Activated T-cell treated with anti-CD3 and anti-CD28 coated beads, Interleukin-2, amount 50 U/mL, for 24 hours (primary cell): ENCODE measurements at regions not wholly inside any gene's neighbourhood (a gene's known extent, or its start where the extent isn't known, plus 50 kb on each side); places are given as distances from the start of the nearest gene placed in this dataset.

Source experiments
- DNase-seq: peaks from one replicate; pipeline ENCODE4 v3.0.0-alpha.2; 2020
- H3K27ac Mint-ChIP-seq: 2 replicates; pipeline ENCODE4 v1.8.0; 2020; ENCODE audit warnings: mild to moderate bottlenecking, mixed read lengths
- H3K27me3 Mint-ChIP-seq: 2 replicates; pipeline ENCODE4 v1.8.0; 2020; ENCODE audit warnings: mixed read lengths
- H3K36me3 Mint-ChIP-seq: 2 replicates; pipeline ENCODE4 v1.8.0; 2020; ENCODE audit warnings: low read depth, mixed read lengths
- H3K4me1 Mint-ChIP-seq: 2 replicates; pipeline ENCODE4 v1.8.0; 2020; ENCODE audit warnings: low read depth, mixed read lengths
- H3K4me3 Mint-ChIP-seq: 2 replicates; pipeline ENCODE4 v1.8.0; 2020; ENCODE audit warnings: mild to moderate bottlenecking, moderate library complexity, mixed read lengths
- H3K9me3 Mint-ChIP-seq: 2 replicates; pipeline ENCODE4 v1.8.0; 2020; ENCODE audit warnings: mixed read lengths

GRCh38 chr10:47136866-47137265 lies 163.1 kb upstream of the GDF10 start:
- H3K4me1 Mint-ChIP-seq = peaks cover 6% of the 10 kb centered on the region
- no peak overlapping the region for H3K27ac Mint-ChIP-seq
- no peaks in the 10 kb centered on the region for H3K36me3 Mint-ChIP-seq

GRCh38 chr10:47137311-47137851 lies 162.6 kb upstream of the GDF10 start:
- Mint-ChIP-seq H3K36me3 (no peaks in the 10 kb centered on the region), H3K9me3 (no peaks in the 10 kb centered on the region), H3K27me3 (no peaks in the 10 kb centered on the region), H3K4me3 (no peak overlapping the region), H3K27ac (no peak overlapping the region), H3K4me1 (peaks cover 6% of the 10 kb centered on the region)
- DNase-seq = no peak

More at GRCh38 chr10:47136866-47137265, 163.1 kb upstream of the GDF10 start:
- DNase-seq = no peak
- H3K9me3 Mint-ChIP-seq = no peaks in the 10 kb centered on the region
- no peak overlapping the region for H3K4me3 Mint-ChIP-seq
- H3K27me3 Mint-ChIP-seq = no peaks in the 10 kb centered on the region

- Mint-ChIP-seq H3K4me3 (no peak overlapping the region), H3K36me3 (no peaks in the 10 kb centered on the region), H3K27ac (no peak overlapping the region), H3K27me3 (no peaks in the 10 kb centered on the region), H3K4me1 (peaks cover 2% of the 10 kb centered on the region), H3K9me3 (no peaks in the 10 kb centered on the region)
- DNase-seq = no peak
Measured at GRCh38 chr10:47139121-47139520, 160.9 kb upstream of the GDF10 start.

- H3K36me3 Mint-ChIP-seq = no peaks in the 10 kb centered on the region
- no peaks in the 10 kb centered on the region for H3K9me3 Mint-ChIP-seq
- H3K27me3 Mint-ChIP-seq = no peaks in the 10 kb centered on the region
- DNase-seq = no peak
- no peak overlapping the region for H3K4me3 Mint-ChIP-seq
- H3K4me1 Mint-ChIP-seq = peaks cover 12% of the 10 kb centered on the region
- H3K27ac Mint-ChIP-seq = no peak overlapping the region
Measured at GRCh38 chr10:47140761-47141348, 159.1 kb upstream of the GDF10 start.

- H3K9me3 Mint-ChIP-seq = no peaks in the 10 kb centered on the region
- H3K27ac Mint-ChIP-seq = no peak overlapping the region
- H3K27me3 Mint-ChIP-seq = no peaks in the 10 kb centered on the region
- H3K4me1 Mint-ChIP-seq = peaks cover 13% of the 10 kb centered on the region
- H3K36me3 Mint-ChIP-seq = no peaks in the 10 kb centered on the region
- no peak overlapping the region for H3K4me3 Mint-ChIP-seq
- no peak for DNase-seq
Measured at GRCh38 chr10:47141349-47141748, 158.6 kb upstream of the GDF10 start.

GRCh38 chr10:47143072-47143471 lies 156.9 kb upstream of the GDF10 start:
- H3K27ac Mint-ChIP-seq = no peak overlapping the region
- no peak overlapping the region for H3K4me3 Mint-ChIP-seq
- no peak for DNase-seq
- peaks cover 13% of the 10 kb centered on the region for H3K4me1 Mint-ChIP-seq
- no peaks in the 10 kb centered on the region for H3K9me3 Mint-ChIP-seq
- no peaks in the 10 kb centered on the region for H3K36me3 Mint-ChIP-seq
- no peaks in the 10 kb centered on the region for H3K27me3 Mint-ChIP-seq

GRCh38 chr10:47143473-47143872 lies 156.5 kb upstream of the GDF10 start:
- no peak overlapping the region for H3K4me3 Mint-ChIP-seq

GRCh38 chr10:47144525-47144924 lies 155.5 kb upstream of the GDF10 start:
- Mint-ChIP-seq H3K27ac (peak overlapping the region; percentile 9), H3K36me3 (no peaks in the 10 kb centered on the region), H3K9me3 (no peaks in the 10 kb centered on the region), H3K27me3 (no peaks in the 10 kb centered on the region), H3K4me1 (peaks cover 13% of the 10 kb centered on the region), H3K4me3 (no peak overlapping the region)
- DNase-seq = no peak

More at GRCh38 chr10:47143473-47143872, 156.5 kb upstream of the GDF10 start:
- no peaks in the 10 kb centered on the region for H3K9me3 Mint-ChIP-seq
- no peak for DNase-seq
- H3K4me1 Mint-ChIP-seq = peaks cover 13% of the 10 kb centered on the region
- H3K36me3 Mint-ChIP-seq = no peaks in the 10 kb centered on the region
- no peak overlapping the region for H3K27ac Mint-ChIP-seq
- H3K27me3 Mint-ChIP-seq = no peaks in the 10 kb centered on the region

GRCh38 chr10:47145290-47145934 lies 154.6 kb upstream of the GDF10 start:
- H3K36me3 Mint-ChIP-seq = no peaks in the 10 kb centered on the region
- H3K4me3 Mint-ChIP-seq = no peak overlapping the region
- no peaks in the 10 kb centered on the region for H3K27me3 Mint-ChIP-seq
- no peak for DNase-seq
- H3K27ac Mint-ChIP-seq = peak overlapping the region; percentile 81
- H3K4me1 Mint-ChIP-seq = peaks cover 13% of the 10 kb centered on the region
- no peaks in the 10 kb centered on the region for H3K9me3 Mint-ChIP-seq

- peaks cover 13% of the 10 kb centered on the region for H3K4me1 Mint-ChIP-seq
- no peak overlapping the region for H3K4me3 Mint-ChIP-seq
- H3K27me3 Mint-ChIP-seq = no peaks in the 10 kb centered on the region
- H3K9me3 Mint-ChIP-seq = no peaks in the 10 kb centered on the region
- H3K36me3 Mint-ChIP-seq = no peaks in the 10 kb centered on the region
- no peak for DNase-seq
- no peak overlapping the region for H3K27ac Mint-ChIP-seq
Measured at GRCh38 chr10:47146572-47146971, 153.4 kb upstream of the GDF10 start.

- H3K27ac Mint-ChIP-seq = no peak overlapping the region
- peaks cover 13% of the 10 kb centered on the region for H3K4me1 Mint-ChIP-seq
- no peak overlapping the region for H3K4me3 Mint-ChIP-seq
- no peaks in the 10 kb centered on the region for H3K9me3 Mint-ChIP-seq
- no peak for DNase-seq
- no peaks in the 10 kb centered on the region for H3K36me3 Mint-ChIP-seq
- H3K27me3 Mint-ChIP-seq = no peaks in the 10 kb centered on the region
Measured at GRCh38 chr10:47147186-47147585, 152.8 kb upstream of the GDF10 start.

- H3K36me3 Mint-ChIP-seq = no peaks in the 10 kb centered on the region
- H3K27me3 Mint-ChIP-seq = no peaks in the 10 kb centered on the region
- H3K9me3 Mint-ChIP-seq = peaks cover 17% of the 10 kb centered on the region
- DNase-seq = no peak
- no peak overlapping the region for H3K27ac Mint-ChIP-seq
- H3K4me3 Mint-ChIP-seq = no peak overlapping the region
- peaks cover 15% of the 10 kb centered on the region for H3K4me1 Mint-ChIP-seq
Measured at GRCh38 chr10:47150581-47150980, 149.4 kb upstream of the GDF10 start.

- H3K4me3 Mint-ChIP-seq = no peak overlapping the region
- no peak overlapping the region for H3K27ac Mint-ChIP-seq
- no peaks in the 10 kb centered on the region for H3K27me3 Mint-ChIP-seq
- peaks cover 27% of the 10 kb centered on the region for H3K9me3 Mint-ChIP-seq
- DNase-seq = no peak
- H3K4me1 Mint-ChIP-seq = peaks cover 11% of the 10 kb centered on the region
- H3K36me3 Mint-ChIP-seq = no peaks in the 10 kb centered on the region
Measured at GRCh38 chr10:47151920-47152319, 148.1 kb upstream of the GDF10 start.

GRCh38 chr10:47152861-47153349 lies 147.1 kb upstream of the GDF10 start:
- no peak overlapping the region for H3K27ac Mint-ChIP-seq

GRCh38 chr10:47154762-47155161 lies 145.2 kb upstream of the GDF10 start:
- no peak overlapping the region for H3K27ac Mint-ChIP-seq
- DNase-seq = no peak
- H3K4me3 Mint-ChIP-seq = no peak overlapping the region
- H3K36me3 Mint-ChIP-seq = no peaks in the 10 kb centered on the region
- H3K4me1 Mint-ChIP-seq = peaks cover 11% of the 10 kb centered on the region
- peaks cover 27% of the 10 kb centered on the region for H3K9me3 Mint-ChIP-seq
- H3K27me3 Mint-ChIP-seq = no peaks in the 10 kb centered on the region

More at GRCh38 chr10:47152861-47153349, 147.1 kb upstream of the GDF10 start:
- Mint-ChIP-seq H3K36me3 (no peaks in the 10 kb centered on the region), H3K9me3 (peaks cover 27% of the 10 kb centered on the region), H3K4me1 (peaks cover 11% of the 10 kb centered on the region), H3K4me3 (no peak overlapping the region), H3K27me3 (no peaks in the 10 kb centered on the region)
- DNase-seq = no peak
